ENCODE measurements at regions not wholly inside any gene's neighbourhood (a gene's known extent, or its start where the extent isn't known, plus 50 kb on each side); places are given as distances from the start of the nearest gene placed in this dataset.
"Not testable (repeated sequence)": the region's sequence is repeated elsewhere in the genome, so short reads cannot be mapped to it uniquely, and the experiment has no call there.

DNA sequence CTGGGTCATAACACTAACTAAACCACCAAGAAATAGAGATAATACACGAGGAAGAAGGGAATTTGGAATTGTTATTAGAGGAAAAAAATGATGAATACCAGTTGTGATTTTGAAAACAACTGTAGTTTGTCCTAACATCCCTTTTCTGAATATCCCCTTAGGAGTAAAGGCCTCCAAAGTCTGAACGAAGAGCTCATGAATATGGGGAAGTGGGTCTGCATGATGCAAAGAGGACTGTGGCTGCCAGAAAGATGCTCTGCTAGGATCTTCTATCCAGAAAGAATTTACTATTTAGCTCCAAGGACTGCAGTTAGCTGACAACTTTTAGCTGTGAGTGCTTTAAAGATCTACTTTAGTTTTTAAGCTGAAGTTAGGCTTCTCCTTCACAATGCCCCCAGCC lies 308.8 kb upstream of the HS3ST5 start:
- Mint-ChIP-seq H3K27me3 (ENCODE audit: low read depth) (no peaks in the 10 kb centered on the region), H3K27ac (no peak overlapping the region), H3K36me3 (ENCODE audit: low read depth) (no peaks in the 10 kb centered on the region), H3K4me3 (no peak overlapping the region), H3K4me1 (ENCODE audit: low read depth) (no peaks in the 10 kb centered on the region), H3K9me3 (peaks cover 1% of the 10 kb centered on the region)

DNA sequence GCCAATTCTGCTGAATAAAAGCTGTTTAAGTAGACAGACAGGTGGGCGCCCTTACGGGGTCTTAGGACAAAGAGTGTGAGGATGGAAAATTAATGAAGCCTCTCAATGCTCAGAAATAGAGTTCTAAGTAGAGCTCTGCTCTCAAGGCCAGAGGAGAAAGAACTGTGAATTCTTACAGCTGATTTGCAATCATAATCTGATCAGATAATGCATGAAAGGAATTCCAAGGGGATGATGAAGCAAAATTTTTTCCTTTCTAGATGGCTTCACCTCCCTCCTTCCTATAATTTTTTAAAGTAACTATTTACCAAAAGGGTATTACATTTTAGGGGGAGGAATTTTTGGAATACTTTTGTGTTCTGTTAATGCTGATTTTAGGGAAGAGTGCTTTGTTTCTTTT lies 308.1 kb upstream of the HS3ST5 start:
- Mint-ChIP-seq H3K4me3 (no peak overlapping the region), H3K27ac (no peak overlapping the region), H3K9me3 (peaks cover 6% of the 10 kb centered on the region), H3K27me3 (ENCODE audit: low read depth) (no peaks in the 10 kb centered on the region), H3K36me3 (ENCODE audit: low read depth) (no peaks in the 10 kb centered on the region), H3K4me1 (ENCODE audit: low read depth) (no peaks in the 10 kb centered on the region)

DNA sequence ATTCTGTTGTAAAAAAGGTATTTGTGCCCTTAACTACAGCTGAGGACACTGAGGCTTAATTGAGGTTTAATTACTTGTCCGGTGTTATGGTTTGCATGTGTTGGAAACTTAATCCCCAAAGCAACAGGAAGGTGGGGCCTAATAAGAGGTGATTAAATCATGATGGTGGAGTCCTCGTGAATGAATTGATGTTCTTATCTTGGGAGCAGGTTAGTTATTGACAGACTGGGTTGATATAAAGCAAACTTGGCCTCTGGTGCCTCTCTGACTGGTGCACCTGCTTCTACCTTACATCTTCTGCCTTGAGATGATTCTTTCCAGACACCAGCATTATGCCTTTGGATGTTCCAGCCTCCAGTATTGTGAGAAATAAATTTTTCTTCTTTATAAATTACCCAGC lies 306.5 kb upstream of the HS3ST5 start:
- no peak overlapping the region for H3K27ac Mint-ChIP-seq
- no peaks in the 10 kb centered on the region for H3K27me3 Mint-ChIP-seq (ENCODE audit: low read depth)
- no peak overlapping the region for H3K4me3 Mint-ChIP-seq
- no peaks in the 10 kb centered on the region for H3K36me3 Mint-ChIP-seq (ENCODE audit: low read depth)
- peaks cover 9% of the 10 kb centered on the region for H3K9me3 Mint-ChIP-seq
- H3K4me1 Mint-ChIP-seq (ENCODE audit: low read depth), result no peaks in the 10 kb centered on the region

DNA sequence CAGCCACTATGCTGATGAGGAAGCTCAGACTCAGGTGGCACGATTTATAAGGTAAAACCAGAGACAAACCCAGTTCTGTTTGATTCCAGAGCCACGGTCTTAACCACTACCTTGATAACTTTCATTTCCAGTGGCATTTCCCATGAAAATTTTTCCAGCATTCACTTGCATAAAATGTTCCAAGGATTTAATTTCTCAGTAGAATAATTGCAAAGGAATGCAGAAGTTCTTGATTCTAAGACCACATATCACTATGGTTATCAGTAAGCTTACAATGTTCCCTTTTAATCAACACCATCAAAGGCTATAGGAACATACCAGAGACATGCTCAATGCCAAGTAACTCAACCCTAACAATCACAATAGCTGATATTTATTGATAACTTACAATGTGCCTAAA lies 306.0 kb upstream of the HS3ST5 start:
- H3K27ac Mint-ChIP-seq, result no peak overlapping the region
- H3K4me3 Mint-ChIP-seq, result no peak overlapping the region
- no peaks in the 10 kb centered on the region for H3K36me3 Mint-ChIP-seq (ENCODE audit: low read depth)
- H3K27me3 Mint-ChIP-seq (ENCODE audit: low read depth), result no peaks in the 10 kb centered on the region
- H3K9me3 Mint-ChIP-seq, result peaks cover 9% of the 10 kb centered on the region
- no peaks in the 10 kb centered on the region for H3K4me1 Mint-ChIP-seq (ENCODE audit: low read depth)

DNA sequence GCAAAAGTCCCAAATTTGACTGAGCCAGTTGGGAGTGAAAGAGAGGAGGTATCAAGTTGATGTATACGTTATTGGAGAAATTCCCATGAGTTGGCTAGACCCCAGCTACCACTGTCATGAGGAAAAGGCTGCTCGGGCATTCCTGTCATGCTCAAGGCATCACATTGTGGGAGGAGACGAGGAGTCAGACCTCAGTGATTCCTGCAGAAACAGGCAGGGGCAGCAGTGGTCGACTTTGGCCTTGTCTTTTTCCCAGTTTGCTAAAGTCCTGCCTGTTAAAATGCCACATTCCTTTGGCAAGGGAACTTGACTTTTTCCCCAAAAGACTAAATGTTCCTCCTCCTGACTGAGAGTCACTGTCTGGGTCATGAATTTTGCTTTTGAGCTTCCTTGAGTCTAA lies 295.5 kb upstream of the HS3ST5 start:
- Mint-ChIP-seq H3K27me3 (ENCODE audit: low read depth) (no peaks in the 10 kb centered on the region), H3K36me3 (ENCODE audit: low read depth) (no peaks in the 10 kb centered on the region), H3K9me3 (peaks cover 6% of the 10 kb centered on the region), H3K27ac (no peak overlapping the region), H3K4me3 (no peak overlapping the region), H3K4me1 (ENCODE audit: low read depth) (no peaks in the 10 kb centered on the region)

DNA sequence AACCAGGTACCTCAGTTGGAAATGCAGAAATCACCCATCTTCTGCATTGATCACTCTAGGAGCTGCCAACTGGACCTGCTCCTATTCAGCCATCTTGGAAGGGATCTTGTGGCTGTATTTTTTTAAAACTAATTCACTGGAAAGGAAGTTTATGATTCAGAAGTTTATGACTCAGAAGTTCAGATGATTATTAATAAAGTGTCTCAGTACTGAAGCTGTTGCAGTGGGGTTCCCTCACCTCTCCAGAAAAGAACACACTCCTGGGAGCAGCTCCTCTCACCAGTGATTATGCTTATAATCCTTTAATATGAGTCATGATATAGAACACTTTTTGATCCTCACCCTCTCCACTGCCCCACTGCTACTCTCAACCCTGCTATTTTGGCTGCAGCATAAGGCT lies 291.2 kb upstream of the HS3ST5 start:
- Mint-ChIP-seq H3K27ac (no peak overlapping the region), H3K36me3 (ENCODE audit: low read depth) (no peaks in the 10 kb centered on the region), H3K4me1 (ENCODE audit: low read depth) (no peaks in the 10 kb centered on the region), H3K4me3 (no peak overlapping the region), H3K27me3 (ENCODE audit: low read depth) (no peaks in the 10 kb centered on the region), H3K9me3 (peaks cover 3% of the 10 kb centered on the region)

DNA sequence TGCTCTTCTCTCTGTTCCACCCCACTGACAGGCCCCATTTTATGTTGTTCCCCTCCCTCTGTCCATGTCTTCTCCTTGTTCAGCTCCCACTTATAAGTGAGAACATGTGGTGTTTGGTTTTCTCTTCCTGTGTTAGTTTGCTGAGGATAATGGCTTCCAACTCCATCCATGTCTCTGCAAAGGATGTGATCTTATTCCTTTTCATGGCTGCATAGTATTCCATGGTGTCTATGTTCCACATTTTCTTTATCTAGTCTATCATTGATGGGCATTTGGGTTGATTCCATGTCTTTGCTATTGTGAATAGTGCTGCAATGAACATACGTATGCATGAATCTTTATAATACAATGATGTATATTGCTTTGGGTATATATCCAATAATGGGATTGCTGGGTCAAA lies 283.4 kb upstream of the HS3ST5 start:
- H3K36me3 Mint-ChIP-seq (ENCODE audit: low read depth); H3K4me3 Mint-ChIP-seq; H3K27ac Mint-ChIP-seq; H3K27me3 Mint-ChIP-seq (ENCODE audit: low read depth); H3K4me1 Mint-ChIP-seq (ENCODE audit: low read depth); H3K9me3 Mint-ChIP-seq: not testable (repeated sequence)

DNA sequence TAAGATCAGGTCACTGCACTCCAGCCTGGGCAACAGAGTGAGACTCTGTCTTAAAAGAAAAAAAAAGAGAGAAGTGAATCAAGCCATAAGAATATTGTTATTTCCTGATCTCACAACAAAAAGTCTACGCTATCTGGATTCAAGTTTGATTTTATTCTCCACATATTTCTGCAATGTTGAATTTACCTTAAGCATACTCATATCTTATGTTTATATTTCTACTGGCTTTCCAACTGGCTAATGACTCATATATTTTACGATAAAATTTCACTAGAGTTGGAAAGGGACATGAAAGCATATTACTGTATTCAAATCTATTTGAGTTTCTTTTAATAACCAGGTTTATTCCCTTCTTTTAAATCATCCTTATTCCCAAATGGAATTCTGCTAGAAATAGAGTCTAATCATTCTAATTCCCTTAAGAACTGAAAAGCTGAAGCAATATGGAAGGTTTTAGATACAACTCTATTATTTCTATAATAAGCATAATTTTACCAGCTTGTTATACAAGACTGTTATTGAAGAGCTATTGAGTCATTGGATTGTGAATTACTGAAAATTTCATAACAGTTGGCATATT lies 276.9 kb upstream of the HS3ST5 start:
- H3K27ac Mint-ChIP-seq, result no peak overlapping the region
- no peaks in the 10 kb centered on the region for H3K27me3 Mint-ChIP-seq (ENCODE audit: low read depth)
- peaks cover 3% of the 10 kb centered on the region for H3K9me3 Mint-ChIP-seq
- no peaks in the 10 kb centered on the region for H3K36me3 Mint-ChIP-seq (ENCODE audit: low read depth)
- H3K4me1 Mint-ChIP-seq (ENCODE audit: low read depth), result no peaks in the 10 kb centered on the region
- H3K4me3 Mint-ChIP-seq, result no peak overlapping the region

DNA sequence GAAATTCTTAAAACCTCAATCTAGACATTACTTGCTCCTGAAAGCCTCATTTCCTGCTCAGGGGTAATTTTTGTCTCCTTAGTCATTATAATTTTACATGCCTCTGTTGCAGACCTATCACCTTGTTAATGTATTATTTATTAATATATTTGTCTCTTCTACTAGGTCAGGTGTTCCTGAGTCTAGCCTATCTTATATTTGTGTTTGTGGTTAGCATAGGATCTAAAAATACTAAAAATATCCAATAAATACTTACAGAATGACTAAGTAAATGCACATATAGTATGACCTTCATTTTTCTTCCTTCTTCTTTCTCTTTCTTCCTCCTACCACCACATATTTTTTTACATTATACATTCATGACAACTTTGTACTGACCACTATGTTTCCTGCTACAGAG lies 268.9 kb upstream of the HS3ST5 start:
- H3K27ac Mint-ChIP-seq, result no peak overlapping the region
- H3K4me1 Mint-ChIP-seq (ENCODE audit: low read depth), result no peaks in the 10 kb centered on the region
- no peak overlapping the region for H3K4me3 Mint-ChIP-seq
- H3K9me3 Mint-ChIP-seq, result peaks cover 3% of the 10 kb centered on the region
- no peaks in the 10 kb centered on the region for H3K36me3 Mint-ChIP-seq (ENCODE audit: low read depth)
- H3K27me3 Mint-ChIP-seq (ENCODE audit: low read depth), result no peaks in the 10 kb centered on the region

DNA sequence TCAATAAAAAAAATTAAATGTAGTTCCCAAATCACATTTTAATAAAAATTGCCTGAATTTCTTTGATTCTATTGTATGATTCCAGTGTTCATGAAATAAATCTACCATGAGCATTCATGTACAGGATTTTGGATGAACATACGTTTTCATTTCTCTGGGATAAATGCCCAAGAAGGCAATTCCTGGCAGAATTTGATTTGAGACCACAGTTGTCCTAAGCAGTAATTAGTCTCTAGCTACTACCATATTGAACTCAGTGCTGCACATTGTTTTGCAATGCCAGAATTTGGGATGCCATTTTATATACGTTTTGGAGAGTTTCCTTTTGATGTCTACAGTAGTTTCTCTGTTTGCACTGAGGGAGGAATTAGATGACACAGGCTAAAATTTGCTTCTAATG lies 265.3 kb upstream of the HS3ST5 start:
- peaks cover 3% of the 10 kb centered on the region for H3K9me3 Mint-ChIP-seq
- no peaks in the 10 kb centered on the region for H3K4me1 Mint-ChIP-seq (ENCODE audit: low read depth)
- no peak overlapping the region for H3K4me3 Mint-ChIP-seq
- no peak overlapping the region for H3K27ac Mint-ChIP-seq
- H3K36me3 Mint-ChIP-seq (ENCODE audit: low read depth), result no peaks in the 10 kb centered on the region
- no peaks in the 10 kb centered on the region for H3K27me3 Mint-ChIP-seq (ENCODE audit: low read depth)

DNA sequence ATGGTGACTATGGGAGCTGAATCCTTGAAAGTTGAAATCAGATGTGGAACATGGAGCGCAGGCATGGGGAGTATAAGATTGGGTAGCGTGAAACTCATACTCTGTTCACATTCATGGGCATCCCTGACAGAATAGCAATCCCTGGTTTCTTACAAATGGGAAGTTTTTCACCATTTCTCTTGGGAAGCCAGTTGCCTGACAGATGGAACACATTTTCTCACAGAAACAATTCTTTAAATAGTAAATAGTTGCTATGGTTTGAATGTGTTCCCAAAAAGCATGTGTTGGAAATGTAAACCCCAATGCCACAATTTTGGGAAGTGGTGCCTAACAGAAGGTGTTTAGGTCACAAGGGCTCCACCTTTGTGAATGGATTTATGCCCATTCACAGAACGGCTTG lies 262.8 kb upstream of the HS3ST5 start:
- H3K36me3 Mint-ChIP-seq (ENCODE audit: low read depth), result no peaks in the 10 kb centered on the region

DNA sequence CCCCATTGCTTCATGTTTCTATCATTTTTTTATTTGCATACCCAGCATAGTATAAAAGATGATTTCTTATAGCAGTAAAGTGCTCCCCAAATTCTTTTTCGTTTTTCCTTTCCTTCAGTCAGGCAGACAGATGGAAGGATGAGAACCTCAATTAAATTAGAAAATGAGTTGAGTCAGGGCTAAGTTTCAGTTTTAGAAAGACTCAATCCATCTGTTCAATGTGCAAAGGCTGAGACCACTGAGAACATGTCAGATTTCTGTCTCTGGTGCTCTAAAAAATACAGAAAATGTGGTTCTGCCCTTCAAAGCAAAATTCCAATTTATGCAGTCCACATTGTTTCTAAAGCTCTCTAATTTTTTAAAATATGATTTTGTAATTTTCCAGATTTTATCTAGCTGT lies 257.6 kb upstream of the HS3ST5 start:
- Mint-ChIP-seq H3K27me3 (ENCODE audit: low read depth) (no peaks in the 10 kb centered on the region), H3K27ac (no peak overlapping the region), H3K9me3 (no peaks in the 10 kb centered on the region), H3K36me3 (ENCODE audit: low read depth) (no peaks in the 10 kb centered on the region), H3K4me1 (ENCODE audit: low read depth) (no peaks in the 10 kb centered on the region), H3K4me3 (no peak overlapping the region)

More for the DNA sequence above, 262.8 kb upstream of the HS3ST5 start:
- Mint-ChIP-seq H3K4me1 (ENCODE audit: low read depth) (no peaks in the 10 kb centered on the region), H3K27me3 (ENCODE audit: low read depth) (no peaks in the 10 kb centered on the region), H3K9me3 (no peaks in the 10 kb centered on the region), H3K27ac (no peak overlapping the region), H3K4me3 (no peak overlapping the region)

DNA sequence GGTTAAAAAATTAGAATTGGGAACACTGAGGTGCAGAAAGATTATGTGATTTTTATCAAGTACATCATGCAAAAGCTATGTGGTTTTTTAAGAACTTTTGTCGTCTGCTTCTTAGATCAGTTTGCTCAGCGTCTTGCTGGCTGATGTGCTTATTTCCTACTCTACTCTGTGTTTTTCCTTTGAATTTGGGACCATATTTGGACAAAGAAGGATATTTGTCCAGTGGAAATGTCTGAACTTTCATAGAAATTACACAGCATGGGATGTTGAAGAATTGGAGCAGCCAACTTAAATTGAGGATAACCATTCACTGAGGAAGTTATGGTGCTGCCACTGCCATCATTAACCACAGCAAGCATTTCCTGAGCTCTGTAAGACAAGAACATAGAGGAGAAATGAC lies 252.8 kb upstream of the HS3ST5 start:
- Mint-ChIP-seq H3K36me3 (ENCODE audit: low read depth) (no peaks in the 10 kb centered on the region), H3K27ac (no peak overlapping the region), H3K27me3 (ENCODE audit: low read depth) (no peaks in the 10 kb centered on the region), H3K9me3 (no peaks in the 10 kb centered on the region), H3K4me3 (no peak overlapping the region), H3K4me1 (ENCODE audit: low read depth) (no peaks in the 10 kb centered on the region)

DNA sequence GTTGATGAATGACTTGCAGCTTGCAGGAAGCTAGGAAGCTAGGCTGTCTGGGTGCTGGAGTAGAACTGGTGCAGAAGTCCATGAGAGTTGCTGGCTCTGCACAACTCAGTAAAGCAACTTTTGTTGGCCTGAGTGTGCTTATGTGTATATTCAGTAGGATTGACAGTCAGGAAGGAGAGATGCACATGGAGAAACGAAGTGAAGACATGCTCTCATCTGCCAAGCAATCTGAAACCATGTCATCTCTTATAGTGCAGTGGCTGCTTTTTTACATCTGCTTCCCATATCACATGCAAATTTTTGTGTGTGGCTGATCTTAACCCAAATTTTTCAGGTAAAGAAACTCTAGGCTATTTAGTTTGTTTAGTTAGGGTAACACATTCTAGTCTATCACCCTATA lies 252.4 kb upstream of the HS3ST5 start:
- Mint-ChIP-seq H3K4me1 (ENCODE audit: low read depth) (no peaks in the 10 kb centered on the region), H3K36me3 (ENCODE audit: low read depth) (no peaks in the 10 kb centered on the region), H3K27me3 (ENCODE audit: low read depth) (no peaks in the 10 kb centered on the region), H3K4me3 (no peak overlapping the region), H3K9me3 (no peaks in the 10 kb centered on the region), H3K27ac (no peak overlapping the region)

DNA sequence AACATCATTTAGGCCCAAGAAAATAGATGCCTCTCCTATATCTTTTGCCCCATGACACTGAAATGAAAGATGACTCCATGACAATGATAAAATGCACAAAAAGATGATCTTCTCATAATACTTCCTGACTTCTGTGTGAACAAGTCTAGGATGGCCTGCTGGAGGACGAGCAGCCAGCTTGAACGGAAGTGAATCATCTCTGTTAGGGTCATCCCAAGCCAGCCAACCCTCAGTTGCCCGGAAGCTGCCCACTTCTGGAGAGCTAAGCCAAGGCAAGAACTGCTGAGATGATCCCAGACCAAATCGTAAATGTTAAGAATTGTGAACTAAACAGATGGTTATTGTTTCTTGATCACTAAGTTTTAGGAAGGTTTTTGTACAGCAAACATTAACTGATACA lies 249.7 kb upstream of the HS3ST5 start:
- no peak overlapping the region for H3K4me3 Mint-ChIP-seq
- H3K27me3 Mint-ChIP-seq (ENCODE audit: low read depth), result no peaks in the 10 kb centered on the region
- no peaks in the 10 kb centered on the region for H3K36me3 Mint-ChIP-seq (ENCODE audit: low read depth)
- H3K4me1 Mint-ChIP-seq (ENCODE audit: low read depth), result no peaks in the 10 kb centered on the region
- no peak overlapping the region for H3K27ac Mint-ChIP-seq
- H3K9me3 Mint-ChIP-seq, result no peaks in the 10 kb centered on the region

DNA sequence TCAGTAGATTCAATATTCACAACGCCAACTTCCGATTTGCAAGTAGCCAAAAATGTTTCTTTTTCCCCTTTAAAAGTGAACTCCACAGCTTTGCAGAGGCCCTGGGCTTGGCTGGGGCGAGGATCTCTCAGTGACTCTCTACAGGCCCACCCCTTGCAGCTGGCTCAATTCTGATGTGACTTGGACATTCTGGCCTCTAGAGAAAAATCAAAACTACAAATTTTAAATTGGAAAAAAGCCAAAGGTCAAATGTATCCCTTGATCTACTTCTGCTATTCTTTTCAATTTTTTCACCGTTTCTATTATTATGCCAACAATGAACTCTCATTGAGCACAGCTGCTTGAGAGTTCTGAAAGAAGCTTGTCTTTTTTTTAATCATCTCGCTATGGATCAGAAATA lies 245.9 kb upstream of the HS3ST5 start:
- H3K4me3 Mint-ChIP-seq, result no peak overlapping the region
- H3K9me3 Mint-ChIP-seq, result no peaks in the 10 kb centered on the region
- no peaks in the 10 kb centered on the region for H3K4me1 Mint-ChIP-seq (ENCODE audit: low read depth)
- no peaks in the 10 kb centered on the region for H3K27me3 Mint-ChIP-seq (ENCODE audit: low read depth)
- no peak overlapping the region for H3K27ac Mint-ChIP-seq
- no peaks in the 10 kb centered on the region for H3K36me3 Mint-ChIP-seq (ENCODE audit: low read depth)

Data from T-helper 1 cell treated with Interleukin-12 subunit alpha and Interleukin-12 subunit beta and Interleukin-4 antibody, amounts not matched to agents 30 μg/mL and 1 μg/mL, for 36 hours (primary cell).